ENCODE measurements at regions not wholly inside any gene's neighbourhood (a gene's known extent, or its start where the extent isn't known, plus 50 kb on each side); places are given as distances from the start of the nearest gene placed in this dataset.

DNA sequence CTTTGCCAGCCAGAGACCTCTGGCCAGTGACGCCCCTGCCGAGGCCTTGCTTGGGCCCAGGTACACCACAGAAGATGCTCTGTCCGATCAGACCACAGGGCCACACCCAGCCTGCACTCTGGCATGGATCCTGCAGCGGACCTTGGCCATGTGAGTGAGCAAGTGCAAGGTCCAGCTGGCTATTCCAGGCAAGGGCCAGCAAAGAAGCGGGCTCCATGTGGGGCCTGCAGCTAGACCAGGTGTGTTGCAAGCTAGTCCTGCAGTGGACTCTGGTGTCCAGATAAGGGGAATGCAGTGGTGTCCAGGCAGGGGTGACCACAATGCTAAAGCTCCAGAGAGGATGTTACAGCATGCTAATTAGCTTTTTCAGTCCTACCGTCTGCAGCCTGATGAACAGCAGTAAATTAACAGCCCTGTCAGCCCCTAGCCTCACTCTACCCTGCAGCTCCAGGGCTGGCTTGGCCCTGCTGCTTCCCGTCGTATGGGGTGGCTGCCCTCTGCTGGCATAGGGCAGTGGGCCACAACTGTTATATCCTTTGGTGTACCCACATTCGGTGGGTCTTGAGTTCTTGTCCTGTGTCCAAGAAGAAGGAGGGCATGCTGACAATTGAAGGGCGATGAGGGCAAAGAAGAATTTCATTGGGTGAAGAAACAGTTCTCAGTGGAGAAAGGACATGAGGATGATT is 284.5 kb upstream of the POU5F2 start (continued):
- 0 out of 2 replicates have a peak, but pooled peaks have one; percentile 19 for TF ChIP-seq PPARG (CRISPR knock-in tag; conservative IDR thresholded peaks at IDR 0.05)
- TF ChIP-seq, protein P1, sequence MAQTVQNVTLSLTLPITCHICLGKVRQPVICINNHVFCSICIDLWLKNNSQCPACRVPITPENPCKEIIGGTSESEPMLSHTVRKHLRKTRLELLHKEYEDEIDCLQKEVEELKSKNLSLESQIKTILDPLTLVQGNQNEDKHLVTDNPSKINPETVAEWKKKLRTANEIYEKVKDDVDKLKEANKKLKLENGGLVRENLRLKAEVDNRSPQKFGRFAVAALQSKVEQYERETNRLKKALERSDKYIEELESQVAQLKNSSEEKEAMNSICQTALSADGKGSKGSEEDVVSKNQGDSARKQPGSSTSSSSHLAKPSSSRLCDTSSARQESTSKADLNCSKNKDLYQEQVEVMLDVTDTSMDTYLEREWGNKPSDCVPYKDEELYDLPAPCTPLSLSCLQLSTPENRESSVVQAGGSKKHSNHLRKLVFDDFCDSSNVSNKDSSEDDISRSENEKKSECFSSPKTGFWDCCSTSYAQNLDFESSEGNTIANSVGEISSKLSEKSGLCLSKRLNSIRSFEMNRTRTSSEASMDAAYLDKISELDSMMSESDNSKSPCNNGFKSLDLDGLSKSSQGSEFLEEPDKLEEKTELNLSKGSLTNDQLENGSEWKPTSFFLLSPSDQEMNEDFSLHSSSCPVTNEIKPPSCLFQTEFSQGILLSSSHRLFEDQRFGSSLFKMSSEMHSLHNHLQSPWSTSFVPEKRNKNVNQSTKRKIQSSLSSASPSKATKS (CRISPR knock-in tag; IDR thresholded peaks at IDR 0.05) = no peak
- no peak for TF ChIP-seq YY1 (IDR thresholded peaks at IDR 0.05; ENCODE audit: insufficient read depth, insufficient replicate concordance, low read depth, low read length)
- peak; percentile 38; the same call in 1 of the 2 replicates for TF ChIP-seq SP4 (CRISPR knock-in tag; IDR thresholded peaks at IDR 0.05)
- TF ChIP-seq, protein P2, sequence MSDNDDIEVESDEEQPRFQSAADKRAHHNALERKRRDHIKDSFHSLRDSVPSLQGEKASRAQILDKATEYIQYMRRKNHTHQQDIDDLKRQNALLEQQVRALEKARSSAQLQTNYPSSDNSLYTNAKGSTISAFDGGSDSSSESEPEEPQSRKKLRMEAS (IDR thresholded peaks at IDR 0.05) = peak; percentile 63
- TF ChIP-seq, protein P3, sequence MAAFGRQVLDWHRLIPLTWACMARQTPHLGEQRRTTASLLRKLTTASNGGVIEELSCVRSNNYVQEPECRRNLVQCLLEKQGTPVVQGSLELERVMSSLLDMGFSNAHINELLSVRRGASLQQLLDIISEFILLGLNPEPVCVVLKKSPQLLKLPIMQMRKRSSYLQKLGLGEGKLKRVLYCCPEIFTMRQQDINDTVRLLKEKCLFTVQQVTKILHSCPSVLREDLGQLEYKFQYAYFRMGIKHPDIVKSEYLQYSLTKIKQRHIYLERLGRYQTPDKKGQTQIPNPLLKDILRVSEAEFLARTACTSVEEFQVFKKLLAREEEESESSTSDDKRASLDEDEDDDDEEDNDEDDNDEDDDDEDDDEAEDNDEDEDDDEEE (CRISPR knock-in tag; IDR thresholded peaks at IDR 0.05) = no peak
- TF ChIP-seq DMAP1 (CRISPR knock-in tag; IDR thresholded peaks at IDR 0.05) = peak; percentile 42; the same call in 1 of the 2 replicates
- peak; percentile 69; the same call in 1 of the 2 replicates for TF ChIP-seq NCOR1 (IDR thresholded peaks at IDR 0.05; ENCODE audit: borderline replicate concordance, low read length)
- peak; percentile 25; the same call in 1 of the 2 replicates for TF ChIP-seq HDAC2 (CRISPR knock-in tag; IDR thresholded peaks at IDR 0.05)
- TF ChIP-seq ZMYM4 (CRISPR knock-in tag; IDR thresholded peaks at IDR 0.05) = peak; percentile 81
- TF ChIP-seq ZFX (CRISPR knock-in tag; IDR thresholded peaks at IDR 0.05; ENCODE audit: low read depth) = peak; percentile 45; the same call in 1 of the 2 replicates
- 0 out of 2 replicates have a peak, but pooled peaks have one; percentile 48 for TF ChIP-seq ZNF292 (CRISPR knock-in tag; IDR thresholded peaks at IDR 0.05; ENCODE audit: borderline replicate concordance, low read depth)
- TF ChIP-seq ZNF644 (CRISPR knock-in tag; IDR thresholded peaks at IDR 0.05; ENCODE audit: low read depth) = peak; percentile 82
- 0 out of 2 replicates have a peak, but pooled peaks have one; percentile 21 for TF ChIP-seq ESRRA (CRISPR knock-in tag; IDR thresholded peaks at IDR 0.05; ENCODE audit: low read depth)
- TF ChIP-seq STAG1 (CRISPR knock-in tag; IDR thresholded peaks at IDR 0.05) = peak; percentile 66
- 0 out of 2 replicates have a peak, but pooled peaks have one; percentile 62 for TF ChIP-seq ZNF572 (CRISPR knock-in tag; IDR thresholded peaks at IDR 0.05)
- TF ChIP-seq, protein P4, sequence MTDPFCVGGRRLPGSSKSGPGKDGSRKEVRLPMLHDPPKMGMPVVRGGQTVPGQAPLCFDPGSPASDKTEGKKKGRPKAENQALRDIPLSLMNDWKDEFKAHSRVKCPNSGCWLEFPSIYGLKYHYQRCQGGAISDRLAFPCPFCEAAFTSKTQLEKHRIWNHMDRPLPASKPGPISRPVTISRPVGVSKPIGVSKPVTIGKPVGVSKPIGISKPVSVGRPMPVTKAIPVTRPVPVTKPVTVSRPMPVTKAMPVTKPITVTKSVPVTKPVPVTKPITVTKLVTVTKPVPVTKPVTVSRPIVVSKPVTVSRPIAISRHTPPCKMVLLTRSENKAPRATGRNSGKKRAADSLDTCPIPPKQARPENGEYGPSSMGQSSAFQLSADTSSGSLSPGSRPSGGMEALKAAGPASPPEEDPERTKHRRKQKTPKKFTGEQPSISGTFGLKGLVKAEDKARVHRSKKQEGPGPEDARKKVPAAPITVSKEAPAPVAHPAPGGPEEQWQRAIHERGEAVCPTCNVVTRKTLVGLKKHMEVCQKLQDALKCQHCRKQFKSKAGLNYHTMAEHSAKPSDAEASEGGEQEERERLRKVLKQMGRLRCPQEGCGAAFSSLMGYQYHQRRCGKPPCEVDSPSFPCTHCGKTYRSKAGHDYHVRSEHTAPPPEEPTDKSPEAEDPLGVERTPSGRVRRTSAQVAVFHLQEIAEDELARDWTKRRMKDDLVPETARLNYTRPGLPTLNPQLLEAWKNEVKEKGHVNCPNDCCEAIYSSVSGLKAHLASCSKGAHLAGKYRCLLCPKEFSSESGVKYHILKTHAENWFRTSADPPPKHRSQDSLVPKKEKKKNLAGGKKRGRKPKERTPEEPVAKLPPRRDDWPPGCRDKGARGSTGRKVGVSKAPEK (CRISPR knock-in tag; IDR thresholded peaks at IDR 0.05; ENCODE audit: borderline replicate concordance) = no peak
- TF ChIP-seq SRY (CRISPR knock-in tag; IDR thresholded peaks at IDR 0.05) = 0 out of 2 replicates have a peak, but pooled peaks have one; percentile 18
- TF ChIP-seq FOSL2 (CRISPR knock-in tag; IDR thresholded peaks at IDR 0.05) = 0 out of 2 replicates have a peak, but pooled peaks have one; percentile 20
- 0 out of 2 replicates have a peak, but pooled peaks have one; percentile 13 for TF ChIP-seq ZMYM3 (CRISPR knock-in tag; IDR thresholded peaks at IDR 0.05)
- TF ChIP-seq, protein P5, sequence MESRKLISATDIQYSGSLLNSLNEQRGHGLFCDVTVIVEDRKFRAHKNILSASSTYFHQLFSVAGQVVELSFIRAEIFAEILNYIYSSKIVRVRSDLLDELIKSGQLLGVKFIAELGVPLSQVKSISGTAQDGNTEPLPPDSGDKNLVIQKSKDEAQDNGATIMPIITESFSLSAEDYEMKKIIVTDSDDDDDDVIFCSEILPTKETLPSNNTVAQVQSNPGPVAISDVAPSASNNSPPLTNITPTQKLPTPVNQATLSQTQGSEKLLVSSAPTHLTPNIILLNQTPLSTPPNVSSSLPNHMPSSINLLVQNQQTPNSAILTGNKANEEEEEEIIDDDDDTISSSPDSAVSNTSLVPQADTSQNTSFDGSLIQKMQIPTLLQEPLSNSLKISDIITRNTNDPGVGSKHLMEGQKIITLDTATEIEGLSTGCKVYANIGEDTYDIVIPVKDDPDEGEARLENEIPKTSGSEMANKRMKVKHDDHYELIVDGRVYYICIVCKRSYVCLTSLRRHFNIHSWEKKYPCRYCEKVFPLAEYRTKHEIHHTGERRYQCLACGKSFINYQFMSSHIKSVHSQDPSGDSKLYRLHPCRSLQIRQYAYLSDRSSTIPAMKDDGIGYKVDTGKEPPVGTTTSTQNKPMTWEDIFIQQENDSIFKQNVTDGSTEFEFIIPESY (CRISPR knock-in tag; IDR thresholded peaks at IDR 0.05) = peak; percentile 77
- peak; percentile 89 for TF ChIP-seq POGZ (CRISPR knock-in tag; IDR thresholded peaks at IDR 0.05)

Data from HepG2 (cell line).